HL-60 (cell line): ENCODE measurements at regions not wholly inside any gene's neighbourhood (a gene's known extent, or its start where the extent isn't known, plus 50 kb on each side); places are given as distances from the start of the nearest gene placed in this dataset.

Experiments used
- POLR2AphosphoS5 ChIP-seq: IDR thresholded peaks from 2 replicates; pipeline ENCODE4 v1.6.1; 2012; ENCODE audit warnings: low read depth
- TF ChIP-seq, protein P1 (sequence below): IDR thresholded peaks from one replicate; pipeline ENCODE4 v1.5.1; 2011; ENCODE audit warnings: low read length, control low read depth, inconsistent platforms; ENCODE audit not compliant: insufficient read depth

- TF ChIP-seq, protein P1, sequence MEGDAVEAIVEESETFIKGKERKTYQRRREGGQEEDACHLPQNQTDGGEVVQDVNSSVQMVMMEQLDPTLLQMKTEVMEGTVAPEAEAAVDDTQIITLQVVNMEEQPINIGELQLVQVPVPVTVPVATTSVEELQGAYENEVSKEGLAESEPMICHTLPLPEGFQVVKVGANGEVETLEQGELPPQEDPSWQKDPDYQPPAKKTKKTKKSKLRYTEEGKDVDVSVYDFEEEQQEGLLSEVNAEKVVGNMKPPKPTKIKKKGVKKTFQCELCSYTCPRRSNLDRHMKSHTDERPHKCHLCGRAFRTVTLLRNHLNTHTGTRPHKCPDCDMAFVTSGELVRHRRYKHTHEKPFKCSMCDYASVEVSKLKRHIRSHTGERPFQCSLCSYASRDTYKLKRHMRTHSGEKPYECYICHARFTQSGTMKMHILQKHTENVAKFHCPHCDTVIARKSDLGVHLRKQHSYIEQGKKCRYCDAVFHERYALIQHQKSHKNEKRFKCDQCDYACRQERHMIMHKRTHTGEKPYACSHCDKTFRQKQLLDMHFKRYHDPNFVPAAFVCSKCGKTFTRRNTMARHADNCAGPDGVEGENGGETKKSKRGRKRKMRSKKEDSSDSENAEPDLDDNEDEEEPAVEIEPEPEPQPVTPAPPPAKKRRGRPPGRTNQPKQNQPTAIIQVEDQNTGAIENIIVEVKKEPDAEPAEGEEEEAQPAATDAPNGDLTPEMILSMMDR, result no peak
- no peak for TF ChIP-seq POLR2AphosphoS5
These were observed 149.6 kb upstream of the SEMA3E start for GRCh38 chr7:83798489-83798888.
